GM12864 (cell line): ENCODE measurements at regions not wholly inside any gene's neighbourhood (a gene's known extent, or its start where the extent isn't known, plus 50 kb on each side); places are given as distances from the start of the nearest gene placed in this dataset.

Experiments used
- DNase-seq: peaks from one replicate; pipeline ENCODE4 v3.0.0-alpha.2; 2011; ENCODE audit warnings: low read depth
- H3K4me3 ChIP-seq: 2 replicates; pipeline ENCODE4 v1.5.1; 2011; ENCODE audit warnings: mild to moderate bottlenecking, low read depth, low read length, control low read depth
- TF ChIP-seq, protein P1 (sequence below): IDR thresholded peaks from 2 replicates; pipeline ENCODE4 v1.5.1; 2011; ENCODE audit warnings: low read depth, mild to moderate bottlenecking, moderate library complexity, low read length, control low read depth, inconsistent platforms; ENCODE audit errors: missing control alignments

DNA sequence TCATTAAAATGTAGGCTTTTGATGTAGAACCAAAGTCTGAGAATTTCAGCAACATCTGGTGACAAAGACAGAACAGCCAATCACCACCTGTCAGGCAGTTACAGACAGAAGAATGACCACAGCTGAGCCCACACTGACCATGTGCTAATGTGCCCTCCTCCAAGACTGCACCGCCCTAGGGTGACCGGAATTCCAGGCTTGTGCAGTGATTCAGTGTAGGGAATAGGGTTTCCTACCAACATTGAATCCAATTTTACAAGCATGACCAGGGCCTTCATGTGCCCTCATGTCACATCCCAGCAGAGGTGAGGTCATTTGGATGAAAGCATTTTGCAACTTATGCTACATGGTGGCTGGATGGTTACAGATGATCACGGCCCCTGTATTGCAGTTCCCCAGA lies 412.5 kb downstream of the SOX2 start:
- no peak overlapping the region for H3K4me3 ChIP-seq
- TF ChIP-seq, protein P1, sequence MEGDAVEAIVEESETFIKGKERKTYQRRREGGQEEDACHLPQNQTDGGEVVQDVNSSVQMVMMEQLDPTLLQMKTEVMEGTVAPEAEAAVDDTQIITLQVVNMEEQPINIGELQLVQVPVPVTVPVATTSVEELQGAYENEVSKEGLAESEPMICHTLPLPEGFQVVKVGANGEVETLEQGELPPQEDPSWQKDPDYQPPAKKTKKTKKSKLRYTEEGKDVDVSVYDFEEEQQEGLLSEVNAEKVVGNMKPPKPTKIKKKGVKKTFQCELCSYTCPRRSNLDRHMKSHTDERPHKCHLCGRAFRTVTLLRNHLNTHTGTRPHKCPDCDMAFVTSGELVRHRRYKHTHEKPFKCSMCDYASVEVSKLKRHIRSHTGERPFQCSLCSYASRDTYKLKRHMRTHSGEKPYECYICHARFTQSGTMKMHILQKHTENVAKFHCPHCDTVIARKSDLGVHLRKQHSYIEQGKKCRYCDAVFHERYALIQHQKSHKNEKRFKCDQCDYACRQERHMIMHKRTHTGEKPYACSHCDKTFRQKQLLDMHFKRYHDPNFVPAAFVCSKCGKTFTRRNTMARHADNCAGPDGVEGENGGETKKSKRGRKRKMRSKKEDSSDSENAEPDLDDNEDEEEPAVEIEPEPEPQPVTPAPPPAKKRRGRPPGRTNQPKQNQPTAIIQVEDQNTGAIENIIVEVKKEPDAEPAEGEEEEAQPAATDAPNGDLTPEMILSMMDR: no peak
- DNase-seq: no peak

DNA sequence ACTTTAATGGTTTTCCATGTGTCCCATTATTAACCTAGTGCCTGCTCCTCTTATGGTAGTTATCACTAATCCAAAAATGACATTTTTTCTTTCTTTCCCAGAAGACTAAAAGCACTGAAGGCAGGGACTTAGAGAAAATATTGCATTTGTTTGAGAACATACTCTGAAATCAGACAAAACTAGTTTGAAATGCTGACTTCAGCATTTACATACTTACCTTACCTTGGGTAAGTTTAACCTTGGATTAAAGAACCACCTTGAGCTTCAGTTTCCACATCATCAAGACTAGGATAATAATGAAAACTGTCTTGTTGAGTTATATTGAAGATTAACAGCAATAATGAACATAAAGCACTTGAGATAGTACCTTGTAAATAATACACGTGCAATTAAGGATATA lies 413.0 kb downstream of the SOX2 start:
- DNase-seq: no peak
- TF ChIP-seq, protein P1: no peak
- no peak overlapping the region for H3K4me3 ChIP-seq

DNA sequence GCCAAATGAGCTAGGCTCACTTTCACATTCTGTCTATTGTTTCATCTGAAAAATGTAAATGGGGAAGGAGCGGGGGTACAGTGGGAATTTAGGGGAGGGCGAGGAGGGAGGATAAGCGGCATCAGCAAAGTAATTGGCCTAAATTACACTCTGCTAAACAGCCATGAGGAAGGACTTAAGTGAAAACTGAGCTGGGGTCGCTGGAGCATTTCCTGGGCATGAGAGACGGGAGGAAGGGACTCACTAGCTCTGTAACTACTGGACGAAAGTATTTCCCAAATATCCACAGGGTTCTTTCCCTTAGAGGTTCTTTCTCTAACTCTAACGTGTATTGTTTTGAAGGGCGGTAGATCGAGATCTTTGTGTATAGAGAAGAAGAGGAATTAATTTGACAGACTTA lies 418.0 kb downstream of the SOX2 start:
- no peak for DNase-seq
- no peak overlapping the region for H3K4me3 ChIP-seq

DNA sequence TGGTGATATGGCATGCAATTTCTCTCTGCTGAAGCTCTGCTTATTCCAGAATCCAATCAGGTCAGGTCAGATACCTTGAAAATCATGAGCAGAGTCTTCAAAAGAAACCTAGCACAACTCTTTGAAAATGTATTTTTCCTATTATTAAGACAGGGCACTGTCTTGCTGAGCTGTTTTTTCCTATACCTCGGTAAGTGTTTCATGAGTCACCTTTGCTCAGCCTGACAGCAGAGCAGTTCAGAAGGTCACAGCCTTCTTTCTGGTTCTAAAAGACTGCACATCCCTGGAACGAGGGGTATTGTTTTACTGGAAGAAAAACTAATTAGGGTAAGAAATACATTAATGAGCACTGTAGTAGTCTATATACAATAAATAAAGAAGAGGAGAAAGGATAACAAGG lies 422.0 kb downstream of the SOX2 start:
- H3K4me3 ChIP-seq: no peak overlapping the region
- TF ChIP-seq, protein P1: no peak
- DNase-seq: no peak

More for the DNA sequence above, 418.0 kb downstream of the SOX2 start:
- TF ChIP-seq, protein P1: no peak

DNA sequence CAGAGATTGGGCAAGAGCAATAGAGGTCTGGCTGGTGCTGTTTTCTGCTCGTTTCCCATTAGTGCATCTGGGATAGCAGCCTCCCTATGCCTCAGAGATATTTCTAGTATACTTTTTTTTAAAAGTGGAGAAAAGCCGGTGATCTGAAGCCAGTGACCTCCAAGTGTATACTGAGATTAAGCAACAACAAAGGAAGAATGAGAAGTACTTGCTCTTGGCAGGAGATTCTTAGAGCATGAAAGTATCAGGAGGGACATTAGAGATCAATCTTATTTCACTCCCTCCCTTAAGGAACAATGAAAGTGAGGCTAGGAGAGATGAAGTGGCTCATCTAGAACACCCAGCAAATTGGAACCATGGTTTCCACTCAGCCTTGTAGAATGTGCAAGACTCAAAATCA lies 423.3 kb downstream of the SOX2 start:
- no peak overlapping the region for H3K4me3 ChIP-seq
- TF ChIP-seq, protein P1: no peak
- no peak for DNase-seq

DNA sequence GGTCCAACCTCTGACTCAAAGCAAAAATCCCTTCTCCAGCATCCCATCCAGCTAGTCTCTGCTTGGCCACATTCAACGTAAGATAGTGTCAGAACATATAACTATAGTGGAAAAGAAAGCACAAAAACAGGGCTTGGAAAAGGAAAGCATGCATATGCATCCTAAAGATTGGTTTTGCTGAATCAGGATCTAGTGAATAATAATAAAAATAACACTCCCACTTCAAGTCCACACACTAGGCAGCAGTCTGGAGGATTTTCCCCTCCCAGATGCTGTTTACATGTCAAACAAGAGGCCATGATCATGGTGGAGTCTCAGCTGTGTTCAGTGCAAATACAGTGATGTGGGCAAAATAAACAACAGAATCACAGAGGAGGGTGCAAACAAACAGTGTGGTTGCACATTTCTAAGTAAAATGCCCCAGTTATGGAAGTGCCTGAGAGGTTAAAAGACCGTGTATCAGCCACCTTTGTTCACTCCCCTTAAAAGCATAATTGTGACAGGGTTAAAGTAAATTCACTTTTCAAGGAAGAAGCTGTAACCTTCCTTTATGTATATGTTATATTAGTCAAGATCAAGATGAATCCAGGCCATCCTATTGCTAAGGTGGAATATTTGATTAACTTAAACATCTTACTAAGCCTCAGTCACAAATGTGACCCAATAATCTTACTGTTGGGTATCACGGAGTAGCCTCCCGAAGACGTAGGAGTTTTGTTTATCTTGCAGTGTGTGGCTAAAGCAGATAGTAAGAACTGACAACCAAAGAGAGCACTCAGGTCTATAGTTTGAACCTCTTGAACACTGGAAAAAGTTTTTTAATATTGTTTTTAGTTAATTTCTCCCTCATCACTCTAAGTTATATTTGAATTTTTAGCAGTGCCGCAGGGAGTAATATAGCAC lies 424.5 kb downstream of the SOX2 start:
- no peak overlapping the region for H3K4me3 ChIP-seq
- no peak for DNase-seq
- TF ChIP-seq, protein P1: no peak

DNA sequence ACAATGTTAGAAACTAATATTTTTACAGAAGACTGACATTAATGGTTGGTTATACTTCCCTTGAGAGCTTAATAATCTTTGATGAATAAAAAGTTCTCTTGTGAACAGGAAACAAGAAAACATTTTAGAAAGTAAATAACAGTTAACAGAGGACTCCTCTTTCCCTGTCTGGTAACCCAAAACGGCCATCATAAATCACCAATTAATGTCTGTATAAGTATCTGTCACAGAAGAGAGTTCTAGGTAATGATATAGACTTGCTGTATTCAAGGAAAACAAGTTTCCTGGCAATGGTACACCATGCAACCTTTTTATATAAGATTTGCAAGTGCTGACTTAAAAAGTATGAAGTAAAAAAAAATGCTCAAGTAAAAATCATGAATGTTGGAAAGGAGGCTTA lies 426.7 kb downstream of the SOX2 start:
- DNase-seq: no peak
- TF ChIP-seq, protein P1: no peak
- no peak overlapping the region for H3K4me3 ChIP-seq
